GM13976 (cell line): ENCODE measurements at regions not wholly inside any gene's neighbourhood (a gene's known extent, or its start where the extent isn't known, plus 50 kb on each side); places are given as distances from the start of the nearest gene placed in this dataset.

Source experiments
- DNase-seq: peaks from one replicate; pipeline ENCODE4 v3.0.0; 2012; ENCODE audit warnings: low spot score
- CTCF ChIP-seq: IDR thresholded peaks from 2 replicates; pipeline ENCODE4 v1.5.1; 2012; ENCODE audit warnings: borderline replicate concordance, mild to moderate bottlenecking; ENCODE audit not compliant: insufficient read depth; ENCODE audit errors: extremely low read depth, missing control alignments, control extremely low read depth
- in situ Hi-C: fragments of 300-500 bp; cut with MboI; formaldehyde crosslinking; loops from one replicate; pipeline ENCODE4 v1.12.0; 2022; ENCODE audit warnings: low sequenced_read_pairs, mixed read lengths, inconsistent platforms; ENCODE audit not compliant: unreplicated experiment

DNA sequence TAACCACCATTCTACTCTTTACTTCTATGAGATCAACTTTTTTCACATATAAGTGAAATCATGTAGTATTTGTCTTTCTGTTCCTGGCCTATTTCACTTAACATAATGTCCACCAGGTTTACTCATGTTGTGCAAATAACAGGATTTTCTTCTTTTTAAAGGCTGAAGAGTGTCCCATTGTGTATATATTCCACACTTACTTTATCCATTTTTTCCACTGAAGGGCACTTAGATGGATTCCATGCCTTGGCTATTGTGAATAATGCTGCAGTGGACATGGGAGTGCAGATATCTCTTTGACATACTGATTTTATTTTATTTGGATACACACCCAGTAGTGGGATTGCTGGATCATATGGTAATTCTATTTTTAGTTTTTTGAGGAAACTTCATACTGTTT is 181.1 kb upstream of the HMGA2 start:
- DNase-seq: no peak
- in situ Hi-C loops: no loop called here
- no peak for TF ChIP-seq CTCF

GRCh38 chr12:65643595-65644386 is 180.5 kb upstream of the HMGA2 start:
- in situ Hi-C loops: no loop called here
- TF ChIP-seq CTCF: no peak
- DNase-seq: no peak

DNA sequence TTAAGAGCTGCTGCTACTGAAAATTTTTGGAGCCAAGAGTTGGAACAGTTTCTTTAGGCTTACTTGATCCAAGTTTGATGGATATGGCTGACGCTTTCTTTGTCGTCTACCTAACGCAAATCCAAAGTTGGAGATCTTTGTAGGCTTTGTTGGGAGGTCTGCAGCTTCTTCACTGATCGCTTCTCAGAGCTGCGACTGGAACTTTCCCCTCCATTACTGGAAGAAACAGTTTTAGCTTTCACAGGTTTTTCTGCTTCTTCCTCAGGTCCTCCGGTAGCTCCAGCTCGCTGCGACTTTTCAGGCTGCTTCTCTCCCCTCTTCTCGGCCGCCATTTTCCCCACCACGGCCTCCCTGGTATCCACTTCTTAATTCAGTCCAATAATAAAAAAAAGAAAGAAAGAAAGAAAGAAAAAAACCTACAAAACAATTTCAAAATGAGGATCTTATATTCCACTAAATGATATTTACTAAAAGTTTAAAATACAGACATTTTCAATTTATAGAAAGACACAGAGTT is 178.1 kb upstream of the HMGA2 start:
- in situ Hi-C loops: no loop called here
- TF ChIP-seq CTCF: no peak
- DNase-seq: no peak

- no peak for DNase-seq
- in situ Hi-C loops: no loop called here
- no peak for TF ChIP-seq CTCF
These were observed 177.2 kb upstream of the HMGA2 start for GRCh38 chr12:65647074-65647473.

DNA sequence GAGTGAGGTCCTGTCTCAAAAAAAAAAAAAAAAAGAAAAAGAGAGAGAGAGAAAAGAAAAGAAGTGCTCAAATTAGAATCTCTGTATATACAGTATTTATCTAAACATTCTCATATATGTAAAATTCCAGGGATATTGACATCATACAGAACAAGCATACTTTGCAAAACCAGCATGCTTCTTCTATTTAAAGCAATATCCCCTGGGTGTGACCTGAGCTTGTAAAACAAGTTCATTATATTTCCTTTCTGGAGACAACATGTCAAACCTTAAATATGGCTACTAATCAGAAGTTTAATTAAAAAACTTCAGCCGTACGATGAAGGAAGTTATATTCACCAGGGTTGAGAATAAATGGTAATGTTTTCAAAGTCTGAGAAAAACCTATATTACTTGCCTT is 175.8 kb upstream of the HMGA2 start:
- no peak for TF ChIP-seq CTCF
- in situ Hi-C loops: no loop called here
- no peak for DNase-seq

GRCh38 chr12:65649126-65649525 is 175.2 kb upstream of the HMGA2 start:
- no peak for TF ChIP-seq CTCF
- no peak for DNase-seq
- in situ Hi-C loops: no loop called here
